ENCODE measurements at regions not wholly inside any gene's neighbourhood (a gene's known extent, or its start where the extent isn't known, plus 50 kb on each side); places are given as distances from the start of the nearest gene placed in this dataset.

DNA sequence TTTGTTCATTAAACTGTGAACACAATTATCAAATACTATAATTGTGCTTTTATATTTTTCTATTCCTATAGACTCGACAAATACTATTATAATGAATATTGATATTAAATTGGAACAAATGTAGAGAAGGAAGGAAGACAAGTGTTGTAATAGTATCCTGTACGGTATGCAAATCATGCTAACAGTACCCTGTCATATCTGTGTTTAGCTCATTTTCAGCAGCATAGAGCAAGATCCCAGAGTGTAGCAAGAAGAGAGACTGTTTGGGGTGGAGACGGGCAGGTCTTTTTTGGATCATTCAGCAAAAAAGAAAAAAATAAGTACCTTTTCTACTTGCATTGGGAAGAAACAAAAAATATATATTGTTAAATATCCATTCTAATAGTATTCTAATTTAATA, 224.1 kb downstream of the TPRG1 start:
- no peak for DNase-seq (ENCODE audit: low read depth, low spot score)
- no peak overlapping the region for H3K4me3 ChIP-seq (ENCODE audit: low read depth, low read length)
- ChIA-PET CTCF (no interaction called here), POLR2A (no interaction called here)
- TF ChIP-seq, protein P1, sequence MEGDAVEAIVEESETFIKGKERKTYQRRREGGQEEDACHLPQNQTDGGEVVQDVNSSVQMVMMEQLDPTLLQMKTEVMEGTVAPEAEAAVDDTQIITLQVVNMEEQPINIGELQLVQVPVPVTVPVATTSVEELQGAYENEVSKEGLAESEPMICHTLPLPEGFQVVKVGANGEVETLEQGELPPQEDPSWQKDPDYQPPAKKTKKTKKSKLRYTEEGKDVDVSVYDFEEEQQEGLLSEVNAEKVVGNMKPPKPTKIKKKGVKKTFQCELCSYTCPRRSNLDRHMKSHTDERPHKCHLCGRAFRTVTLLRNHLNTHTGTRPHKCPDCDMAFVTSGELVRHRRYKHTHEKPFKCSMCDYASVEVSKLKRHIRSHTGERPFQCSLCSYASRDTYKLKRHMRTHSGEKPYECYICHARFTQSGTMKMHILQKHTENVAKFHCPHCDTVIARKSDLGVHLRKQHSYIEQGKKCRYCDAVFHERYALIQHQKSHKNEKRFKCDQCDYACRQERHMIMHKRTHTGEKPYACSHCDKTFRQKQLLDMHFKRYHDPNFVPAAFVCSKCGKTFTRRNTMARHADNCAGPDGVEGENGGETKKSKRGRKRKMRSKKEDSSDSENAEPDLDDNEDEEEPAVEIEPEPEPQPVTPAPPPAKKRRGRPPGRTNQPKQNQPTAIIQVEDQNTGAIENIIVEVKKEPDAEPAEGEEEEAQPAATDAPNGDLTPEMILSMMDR (IDR thresholded peaks at IDR 0.05; ENCODE audit: insufficient read depth, low read length, missing control alignments), result no peak

DNA sequence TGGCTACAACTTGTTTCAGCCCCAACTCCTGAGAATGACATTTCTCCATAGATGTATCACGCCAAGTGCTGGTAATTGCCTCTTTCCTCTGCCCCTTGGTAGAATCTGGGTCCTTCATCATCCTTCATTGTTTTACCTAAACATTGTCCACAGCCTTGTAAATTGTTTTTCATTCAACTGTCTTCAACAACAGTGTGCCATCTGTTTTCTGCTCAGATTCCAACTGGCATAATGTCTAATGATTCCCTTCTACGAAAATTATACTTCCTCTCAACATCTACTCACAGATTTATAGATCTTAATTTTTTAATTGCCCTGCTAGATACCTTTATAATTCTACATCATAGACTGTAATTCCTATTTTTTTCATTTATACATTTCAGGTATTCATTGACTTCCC, 226.9 kb downstream of the TPRG1 start:
- POLR2A ChIA-PET, result no interaction called here
- CTCF ChIA-PET, result no interaction called here
- DNase-seq (ENCODE audit: low read depth, low spot score), result no peak
- no peak overlapping the region for H3K4me3 ChIP-seq (ENCODE audit: low read depth, low read length)
- TF ChIP-seq, protein P1 (IDR thresholded peaks at IDR 0.05; ENCODE audit: insufficient read depth, low read length, missing control alignments), result no peak

DNA sequence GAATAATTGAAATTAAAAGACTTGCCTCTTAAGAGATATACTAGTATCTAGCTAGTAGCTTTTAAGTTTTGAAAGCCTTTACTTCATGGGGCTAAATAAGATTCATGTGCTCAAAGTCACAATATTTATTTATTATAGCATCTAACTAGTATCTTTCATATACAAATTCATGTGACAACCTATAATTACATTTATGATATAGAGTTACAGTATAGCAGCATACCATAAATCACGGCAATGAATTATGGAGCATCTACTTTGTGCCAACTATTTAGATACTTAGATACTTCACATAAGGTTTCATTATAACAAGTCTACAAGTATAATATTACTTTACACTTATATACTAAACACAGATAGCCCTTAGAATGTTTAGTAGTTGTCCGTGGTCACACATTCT, 229.4 kb downstream of the TPRG1 start:
- CTCF ChIA-PET, result no interaction called here
- H3K4me3 ChIP-seq (ENCODE audit: low read depth, low read length), result no peak overlapping the region
- TF ChIP-seq, protein P1 (IDR thresholded peaks at IDR 0.05; ENCODE audit: insufficient read depth, low read length, missing control alignments), result no peak
- DNase-seq (ENCODE audit: low read depth, low spot score), result no peak
- POLR2A ChIA-PET, result no interaction called here

DNA sequence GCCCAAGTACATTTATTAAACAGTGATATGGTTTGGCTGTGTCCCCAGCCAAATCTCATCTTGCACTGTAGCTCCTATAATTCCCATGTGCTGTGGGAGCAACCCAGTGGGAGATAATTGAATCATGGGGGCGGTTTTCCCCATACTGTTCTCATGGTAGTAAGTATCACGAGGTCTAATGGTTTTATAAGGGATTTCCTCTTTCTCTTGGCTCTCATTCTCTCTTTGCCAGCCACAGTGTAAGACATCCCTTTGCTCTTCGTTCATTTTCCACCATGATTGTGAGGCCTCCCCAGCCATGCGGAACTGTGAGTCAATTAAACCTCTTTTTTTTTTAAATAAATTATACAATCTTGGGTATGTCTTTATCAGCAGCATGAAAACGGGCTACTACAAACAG, 228.0 kb upstream of the TP63 start:
- TF ChIP-seq, protein P1 (IDR thresholded peaks at IDR 0.05; ENCODE audit: insufficient read depth, low read length, missing control alignments), result no peak
- POLR2A ChIA-PET, result no interaction called here
- CTCF ChIA-PET, result no interaction called here
- DNase-seq (ENCODE audit: low read depth, low spot score), result no peak
- H3K4me3 ChIP-seq (ENCODE audit: low read depth, low read length), result no peak overlapping the region

DNA sequence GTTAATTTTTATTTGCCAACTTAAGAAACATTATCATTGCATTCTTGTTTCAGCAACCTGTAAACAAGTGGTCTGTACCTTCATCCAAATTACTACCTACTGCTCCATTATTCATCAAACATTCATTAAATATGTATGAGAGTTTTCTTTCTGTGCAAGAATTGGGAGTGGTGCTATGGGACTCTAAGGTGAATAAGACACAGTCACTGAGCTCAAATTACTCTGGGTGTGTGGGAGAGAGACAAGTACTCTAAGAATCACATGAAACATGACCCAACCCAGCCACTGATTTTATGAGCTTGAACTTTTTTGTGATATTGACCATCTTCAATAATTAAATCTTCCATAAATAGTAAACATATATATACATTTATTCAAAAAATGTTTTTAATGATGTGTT, 227.2 kb upstream of the TP63 start:
- ChIA-PET POLR2A (no interaction called here), CTCF (no interaction called here)
- DNase-seq (ENCODE audit: low read depth, low spot score), result no peak
- H3K4me3 ChIP-seq (ENCODE audit: low read depth, low read length), result no peak overlapping the region
- TF ChIP-seq, protein P1 (IDR thresholded peaks at IDR 0.05; ENCODE audit: insufficient read depth, low read length, missing control alignments), result no peak

DNA sequence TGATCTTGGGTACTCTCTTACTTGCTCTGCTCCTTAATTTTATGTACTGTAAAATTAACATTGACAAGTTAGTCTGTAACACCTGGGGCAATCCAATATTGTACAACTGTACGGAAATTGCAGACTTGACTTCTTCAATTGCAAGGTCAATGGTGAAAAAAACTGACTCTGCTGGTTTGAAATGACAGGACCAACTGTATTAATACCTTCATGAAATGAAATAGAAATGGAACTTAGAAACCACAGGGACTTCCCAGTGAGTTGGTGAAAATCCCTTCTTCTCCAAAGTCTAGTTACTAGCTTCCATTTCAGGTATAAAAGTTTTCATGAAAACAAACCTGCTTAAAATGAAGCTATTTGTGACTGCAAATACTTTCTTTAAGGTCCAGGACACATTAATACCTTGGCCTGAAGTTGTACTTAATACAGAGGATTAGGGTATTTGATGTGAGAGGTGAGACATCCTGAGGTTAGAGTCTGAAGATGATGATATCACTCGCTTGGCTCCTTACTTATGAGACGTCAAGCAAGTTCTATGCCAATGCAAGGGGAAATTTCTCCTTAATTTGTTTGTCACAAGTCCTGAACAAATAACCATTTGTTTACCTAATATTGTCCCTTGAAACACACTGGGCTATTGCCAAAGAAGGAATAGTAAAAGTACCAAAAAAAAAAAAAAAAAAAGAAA, 226.2 kb upstream of the TP63 start:
- no peak overlapping the region for H3K4me3 ChIP-seq (ENCODE audit: low read depth, low read length)
- DNase-seq (ENCODE audit: low read depth, low spot score), result no peak
- ChIA-PET POLR2A (no interaction called here), CTCF (no interaction called here)
- TF ChIP-seq, protein P1 (IDR thresholded peaks at IDR 0.05; ENCODE audit: insufficient read depth, low read length, missing control alignments), result no peak
